Right lobe of liver (tissue), 4 donors: ENCODE measurements at regions not wholly inside any gene's neighbourhood (a gene's known extent, or its start where the extent isn't known, plus 50 kb on each side); places are given as distances from the start of the nearest gene placed in this dataset.

Experiments used
- CTCF ChIP-seq, 4 donors: fragments of 200-600 bp in 3 of 4; fragments of 450-650 bp in 1 of 4; IDR thresholded peaks; one replicate each; pipeline versions ENCODE4 v1.5.1 to v1.8.0; 2016 to 2022; ENCODE audit warnings: antibody characterized with exemption in 4 of 4, mild to moderate bottlenecking in 2 of 4
- POLR2A ChIP-seq: fragments of 450-650 bp; IDR thresholded peaks from one replicate; pipeline ENCODE4 v1.6.1; 2017; ENCODE audit warnings: antibody characterized with exemption, mild to moderate bottlenecking
- donor health status: DM: no; HTN: no; CAD: no.
- donor health status: DM: no; HTN: no; CAD: no.
- donor health status: DM: no; HTN: yes; CAD: no.

DNA sequence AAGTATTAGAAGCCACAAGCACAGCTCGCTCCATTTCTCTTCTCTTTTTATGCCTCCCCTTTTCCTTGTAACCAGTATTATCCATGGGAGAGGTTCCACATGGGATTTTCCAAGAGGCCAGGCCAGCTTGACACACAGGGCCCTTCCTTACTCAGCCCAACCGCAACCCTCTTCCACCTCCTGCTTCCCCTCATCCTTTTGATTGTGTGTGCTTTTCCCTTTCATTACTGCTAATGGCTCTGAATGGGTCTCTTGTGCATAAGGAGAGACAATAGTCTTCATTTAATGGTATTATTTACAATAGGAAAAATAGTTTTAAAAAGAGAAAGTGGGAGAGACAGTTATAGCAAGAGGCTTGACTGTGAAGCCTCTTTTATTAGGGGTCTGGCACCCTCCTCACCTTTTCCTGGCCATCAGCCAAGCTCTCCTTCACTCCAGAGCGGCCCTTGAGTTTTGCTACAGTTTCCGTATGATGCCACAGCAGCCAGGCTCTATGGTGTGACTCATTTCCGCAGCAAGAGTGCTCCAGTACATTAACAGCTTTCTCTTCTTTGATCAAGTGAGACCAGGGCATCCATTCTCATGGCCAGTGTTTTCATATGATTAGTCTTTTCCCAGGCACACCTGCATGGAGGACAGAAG is 579.5 kb downstream of the TFAP2B start:
- TF ChIP-seq CTCF (IDR thresholded peaks at IDR 0.05), result no peak
- TF ChIP-seq POLR2A, result no peak
